ENCODE measurements at regions not wholly inside any gene's neighbourhood (a gene's known extent, or its start where the extent isn't known, plus 50 kb on each side); places are given as distances from the start of the nearest gene placed in this dataset.

DNA sequence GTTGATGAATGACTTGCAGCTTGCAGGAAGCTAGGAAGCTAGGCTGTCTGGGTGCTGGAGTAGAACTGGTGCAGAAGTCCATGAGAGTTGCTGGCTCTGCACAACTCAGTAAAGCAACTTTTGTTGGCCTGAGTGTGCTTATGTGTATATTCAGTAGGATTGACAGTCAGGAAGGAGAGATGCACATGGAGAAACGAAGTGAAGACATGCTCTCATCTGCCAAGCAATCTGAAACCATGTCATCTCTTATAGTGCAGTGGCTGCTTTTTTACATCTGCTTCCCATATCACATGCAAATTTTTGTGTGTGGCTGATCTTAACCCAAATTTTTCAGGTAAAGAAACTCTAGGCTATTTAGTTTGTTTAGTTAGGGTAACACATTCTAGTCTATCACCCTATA, 252.4 kb upstream of the HS3ST5 start:
- H3K4me1 Mint-ChIP-seq, result no peaks in the 10 kb centered on the region
- WGBS (ENCODE audit: insufficient coverage), result no CpG with 5 or more reads among the region's 1 CpG
- H3K4me3 Mint-ChIP-seq, result no peak overlapping the region
- H3K36me3 Mint-ChIP-seq, result no peaks in the 10 kb centered on the region
- Histone ChIP-seq H3K4me2 (replicated peaks; ENCODE audit: extremely low read depth, low read length, poor library complexity, severe bottlenecking) (no peak overlapping the region), H3K27me3 (ENCODE audit: control insufficient read depth in 2 of 2, insufficient read depth in 2 of 2, low read length in 2 of 2) (no peaks in the 10 kb centered on the region), H3K9ac (ENCODE audit: insufficient read depth, low read length, poor library complexity, severe bottlenecking) (no peak overlapping the region), H2AFZ (ENCODE audit: insufficient read depth, low read depth, low read length, poor library complexity, severe bottlenecking) (no peak overlapping the region), H4K20me1 (ENCODE audit: insufficient read depth, low read length) (no peaks in the 10 kb centered on the region), H3K9me3 (replicated peaks in 1 of 2; ENCODE audit: control insufficient read depth in 1 of 2, insufficient read depth in 1 of 2, low read length in 2 of 2) (peaks cover 0 to 5% of the 10 kb centered on the region in 2 donors), H3K4me3 (replicated peaks in 1 of 3; ENCODE audit: low read depth in 2 of 3, low read length in 3 of 3) (no peak overlapping the region), H3K36me3 (replicated peaks in 1 of 2; ENCODE audit: control insufficient read depth in 1 of 2, insufficient read depth in 2 of 2, low read length in 2 of 2) (no peaks in the 10 kb centered on the region), H3K4me1 (ENCODE audit: control insufficient read depth in 1 of 2, insufficient read depth in 2 of 2, low read length in 2 of 2) (no peaks in the 10 kb centered on the region), H3K79me2 (ENCODE audit: insufficient read depth, low read length) (no peaks in the 10 kb centered on the region), H3K27ac (ENCODE audit: low read depth in 1 of 2, low read length in 2 of 2) (no peak overlapping the region)
- TF ChIP-seq, protein P1, sequence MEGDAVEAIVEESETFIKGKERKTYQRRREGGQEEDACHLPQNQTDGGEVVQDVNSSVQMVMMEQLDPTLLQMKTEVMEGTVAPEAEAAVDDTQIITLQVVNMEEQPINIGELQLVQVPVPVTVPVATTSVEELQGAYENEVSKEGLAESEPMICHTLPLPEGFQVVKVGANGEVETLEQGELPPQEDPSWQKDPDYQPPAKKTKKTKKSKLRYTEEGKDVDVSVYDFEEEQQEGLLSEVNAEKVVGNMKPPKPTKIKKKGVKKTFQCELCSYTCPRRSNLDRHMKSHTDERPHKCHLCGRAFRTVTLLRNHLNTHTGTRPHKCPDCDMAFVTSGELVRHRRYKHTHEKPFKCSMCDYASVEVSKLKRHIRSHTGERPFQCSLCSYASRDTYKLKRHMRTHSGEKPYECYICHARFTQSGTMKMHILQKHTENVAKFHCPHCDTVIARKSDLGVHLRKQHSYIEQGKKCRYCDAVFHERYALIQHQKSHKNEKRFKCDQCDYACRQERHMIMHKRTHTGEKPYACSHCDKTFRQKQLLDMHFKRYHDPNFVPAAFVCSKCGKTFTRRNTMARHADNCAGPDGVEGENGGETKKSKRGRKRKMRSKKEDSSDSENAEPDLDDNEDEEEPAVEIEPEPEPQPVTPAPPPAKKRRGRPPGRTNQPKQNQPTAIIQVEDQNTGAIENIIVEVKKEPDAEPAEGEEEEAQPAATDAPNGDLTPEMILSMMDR (IDR thresholded peaks at IDR 0.05), result no peak
- no peak for DNase-seq
- peaks cover 0 to 4% (median 0%) of the 10 kb centered on the region in 7 donors for H3K9me3 Mint-ChIP-seq
- H3K27me3 Mint-ChIP-seq (ENCODE audit: low read depth in 3 of 3), result no peaks in the 10 kb centered on the region
- H3K27ac Mint-ChIP-seq, result no peak overlapping the region
- intact Hi-C loops (cut with micrococcal nuclease), result no loop called here

DNA sequence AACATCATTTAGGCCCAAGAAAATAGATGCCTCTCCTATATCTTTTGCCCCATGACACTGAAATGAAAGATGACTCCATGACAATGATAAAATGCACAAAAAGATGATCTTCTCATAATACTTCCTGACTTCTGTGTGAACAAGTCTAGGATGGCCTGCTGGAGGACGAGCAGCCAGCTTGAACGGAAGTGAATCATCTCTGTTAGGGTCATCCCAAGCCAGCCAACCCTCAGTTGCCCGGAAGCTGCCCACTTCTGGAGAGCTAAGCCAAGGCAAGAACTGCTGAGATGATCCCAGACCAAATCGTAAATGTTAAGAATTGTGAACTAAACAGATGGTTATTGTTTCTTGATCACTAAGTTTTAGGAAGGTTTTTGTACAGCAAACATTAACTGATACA, 249.7 kb upstream of the HS3ST5 start:
- Histone ChIP-seq H3K4me1 (ENCODE audit: control insufficient read depth in 1 of 2, insufficient read depth in 2 of 2, low read length in 2 of 2) (no peaks in the 10 kb centered on the region), H3K79me2 (ENCODE audit: insufficient read depth, low read length) (no peaks in the 10 kb centered on the region), H4K20me1 (ENCODE audit: insufficient read depth, low read length) (no peaks in the 10 kb centered on the region), H3K27ac (ENCODE audit: low read depth in 1 of 2, low read length in 2 of 2) (no peak overlapping the region), H3K4me3 (replicated peaks in 1 of 3; ENCODE audit: low read depth in 2 of 3, low read length in 3 of 3) (no peak overlapping the region), H3K27me3 (ENCODE audit: control insufficient read depth in 2 of 2, insufficient read depth in 2 of 2, low read length in 2 of 2) (no peaks in the 10 kb centered on the region), H3K9me3 (replicated peaks in 1 of 2; ENCODE audit: control insufficient read depth in 1 of 2, insufficient read depth in 1 of 2, low read length in 2 of 2) (peaks cover 0 to 5% of the 10 kb centered on the region in 2 donors), H3K9ac (ENCODE audit: insufficient read depth, low read length, poor library complexity, severe bottlenecking) (no peak overlapping the region), H3K36me3 (replicated peaks in 1 of 2; ENCODE audit: control insufficient read depth in 1 of 2, insufficient read depth in 2 of 2, low read length in 2 of 2) (no peaks in the 10 kb centered on the region), H3K4me2 (replicated peaks; ENCODE audit: extremely low read depth, low read length, poor library complexity, severe bottlenecking) (no peak overlapping the region), H2AFZ (ENCODE audit: insufficient read depth, low read depth, low read length, poor library complexity, severe bottlenecking) (no peak overlapping the region)
- Mint-ChIP-seq H3K27me3 (ENCODE audit: low read depth in 3 of 3) (no peaks in the 10 kb centered on the region), H3K36me3 (no peaks in the 10 kb centered on the region), H3K9me3 (peaks cover 0 to 7% (median 0%) of the 10 kb centered on the region in 7 donors), H3K27ac (no peak overlapping the region), H3K4me1 (no peaks in the 10 kb centered on the region), H3K4me3 (no peak overlapping the region)
- intact Hi-C loops (cut with micrococcal nuclease), result no loop called here
- DNase-seq, result no peak
- TF ChIP-seq, protein P1 (IDR thresholded peaks at IDR 0.05), result no peak
- WGBS (ENCODE audit: insufficient coverage), result 69% methylated on average over 3 of the region's 4 CpGs
